Right ventricle myocardium inferior (tissue), 1 donor: ENCODE measurements at regions not wholly inside any gene's neighbourhood (a gene's known extent, or its start where the extent isn't known, plus 50 kb on each side); places are given as distances from the start of the nearest gene placed in this dataset.
"Not testable (repeated sequence)": the region's sequence is repeated elsewhere in the genome, so short reads cannot be mapped to it uniquely, and the experiment has no call there.

Experiments used
- ATAC-seq: fragments of 200-7000 bp; cut with Tn5 transposase; one replicate; pipeline ENCODE4 v1.9.1; 2020; ENCODE audit warnings: mild to moderate bottlenecking, moderate library complexity
- DNase-seq: peaks from one replicate; pipeline ENCODE4 v3.0.0; 2021; ENCODE audit errors: missing footprints
- intact Hi-C: fragments of 100-400 bp; cut with DNase I; formaldehyde crosslinking; loops from one replicate; pipeline ENCODE4 v1.11.0; 2022
- donor health status: DM: no; HTN: yes; CAD: no; lungs with severe emphysema.

GRCh38 chr3:99586701-99587100 is 51.7 kb upstream of the COL8A1 start:
- intact Hi-C loops: no loop called here
- ATAC-seq: no peak
- DNase-seq: no peak

- ATAC-seq: no peak
- no peak for DNase-seq
- intact Hi-C loops: no loop called here
Measured at GRCh38 chr3:99579965-99580364, 58.4 kb upstream of the COL8A1 start.

- no peak for DNase-seq
- no peak for ATAC-seq
- intact Hi-C loops: no loop called here
Measured at GRCh38 chr3:99579246-99579645, 59.1 kb upstream of the COL8A1 start.

DNA sequence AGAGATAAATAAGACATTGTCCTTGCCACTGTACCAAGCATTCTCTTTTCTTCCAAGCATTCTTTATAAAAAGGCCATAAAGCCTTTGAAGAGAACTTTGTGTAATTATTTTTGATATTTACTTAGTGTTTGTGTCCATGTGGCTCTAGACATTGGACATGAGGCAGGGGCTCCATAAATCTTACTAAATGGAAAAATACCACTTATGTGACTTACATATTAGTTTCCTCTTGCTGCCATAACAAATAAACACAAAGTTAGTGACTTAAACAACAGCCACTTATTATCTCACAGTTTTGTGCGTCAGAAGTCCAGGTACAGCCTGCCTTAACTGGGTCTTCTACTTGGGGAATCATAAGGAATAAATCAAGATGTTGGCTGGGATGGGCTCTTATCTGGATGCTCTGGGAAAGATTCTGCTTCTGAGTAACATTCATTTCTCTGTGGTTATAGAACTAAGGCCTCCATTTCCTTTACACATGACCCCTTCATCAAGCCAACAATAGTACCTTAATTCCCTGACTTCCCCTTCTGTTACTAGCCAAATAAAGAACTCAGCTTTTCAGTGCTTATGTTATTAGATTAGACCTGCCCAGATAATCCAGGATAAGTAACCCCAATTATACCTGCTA is 59.9 kb upstream of the COL8A1 start:
- intact Hi-C loops: no loop called here

GRCh38 chr3:99576904-99577559 is 61.4 kb upstream of the COL8A1 start:
- ATAC-seq (no peak), DNase-seq (no peak)
- intact Hi-C loops: no loop called here

More for the DNA sequence above, 59.9 kb upstream of the COL8A1 start:
- ATAC-seq: no peak
- no peak for DNase-seq

DNA sequence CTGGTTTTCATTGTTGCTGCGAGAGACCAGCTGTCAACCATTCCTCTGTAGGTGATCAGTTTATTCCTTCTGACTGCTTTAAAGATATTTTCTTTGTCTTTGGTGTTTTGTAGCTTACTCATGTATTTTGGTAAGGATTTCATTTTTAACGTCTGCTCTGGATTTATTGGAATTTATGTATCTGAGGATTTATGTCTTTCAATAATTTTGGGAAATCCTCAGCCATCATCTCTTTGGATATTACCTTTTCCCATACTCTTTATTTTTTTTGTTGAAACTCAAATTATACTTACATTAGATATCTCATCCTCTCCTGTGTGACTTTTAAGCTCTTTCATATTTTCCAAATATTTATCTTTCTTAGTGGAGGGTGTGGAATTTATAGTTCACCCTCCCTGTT is 62.7 kb upstream of the COL8A1 start:
- no peak for DNase-seq
- no peak for ATAC-seq
- intact Hi-C loops: no loop called here

- intact Hi-C loops: no loop called here
- no peak for ATAC-seq
- no peak for DNase-seq
Measured at GRCh38 chr3:99570061-99570460, 68.3 kb upstream of the COL8A1 start.

DNA sequence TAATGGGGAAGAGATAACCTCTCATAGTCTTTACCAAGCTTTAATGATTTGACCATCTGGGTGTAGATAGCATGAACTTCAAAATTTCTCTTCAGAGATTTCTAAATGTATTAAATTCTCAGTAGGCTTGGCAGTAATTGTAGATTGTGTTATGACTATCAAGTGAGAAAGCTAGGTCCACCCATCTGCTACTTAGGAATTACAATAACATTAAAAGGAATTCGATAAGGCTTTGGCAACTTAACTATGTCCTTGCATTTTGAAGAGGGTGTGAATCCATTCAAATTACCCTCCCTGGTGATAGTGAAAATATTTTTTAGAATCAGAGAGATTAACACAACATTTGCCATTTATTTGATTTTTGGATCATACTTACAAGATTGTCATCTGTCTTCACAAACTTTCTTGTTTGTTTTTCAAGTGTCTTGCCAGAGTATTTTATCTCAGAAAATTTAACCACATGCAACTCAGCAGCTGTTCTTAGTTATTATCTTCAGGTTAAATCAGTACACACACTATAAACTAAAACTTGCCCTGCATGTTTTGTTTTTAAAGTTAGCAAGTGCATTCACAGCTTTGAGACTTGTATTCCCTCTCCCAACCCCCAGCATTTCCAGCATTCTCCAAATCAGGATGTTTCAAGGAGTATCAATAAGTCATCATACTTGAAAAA is 69.6 kb upstream of the COL8A1 start:
- no peak for DNase-seq
- intact Hi-C loops: no loop called here
- no peak for ATAC-seq

DNA sequence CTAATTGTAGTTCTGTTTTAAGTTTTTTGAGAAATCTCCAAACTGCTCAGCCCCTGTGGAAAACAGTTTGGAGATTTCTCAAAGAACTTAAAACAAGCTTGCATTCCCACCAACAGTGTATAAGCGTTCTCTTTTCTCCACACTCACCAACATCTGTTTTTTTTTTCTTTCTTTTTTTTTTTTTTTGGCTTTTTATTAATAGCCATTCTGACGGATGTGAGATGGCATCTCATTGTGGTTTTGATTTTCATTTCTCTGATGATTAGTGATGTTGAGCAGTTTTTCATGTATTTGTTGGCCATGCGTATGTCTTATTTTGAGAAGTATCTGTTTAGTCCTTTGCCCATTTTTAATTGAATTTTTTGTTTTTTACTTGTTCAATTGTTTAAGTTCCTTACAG is 73.1 kb upstream of the COL8A1 start:
- ATAC-seq (no peak), DNase-seq (no peak)

DNA sequence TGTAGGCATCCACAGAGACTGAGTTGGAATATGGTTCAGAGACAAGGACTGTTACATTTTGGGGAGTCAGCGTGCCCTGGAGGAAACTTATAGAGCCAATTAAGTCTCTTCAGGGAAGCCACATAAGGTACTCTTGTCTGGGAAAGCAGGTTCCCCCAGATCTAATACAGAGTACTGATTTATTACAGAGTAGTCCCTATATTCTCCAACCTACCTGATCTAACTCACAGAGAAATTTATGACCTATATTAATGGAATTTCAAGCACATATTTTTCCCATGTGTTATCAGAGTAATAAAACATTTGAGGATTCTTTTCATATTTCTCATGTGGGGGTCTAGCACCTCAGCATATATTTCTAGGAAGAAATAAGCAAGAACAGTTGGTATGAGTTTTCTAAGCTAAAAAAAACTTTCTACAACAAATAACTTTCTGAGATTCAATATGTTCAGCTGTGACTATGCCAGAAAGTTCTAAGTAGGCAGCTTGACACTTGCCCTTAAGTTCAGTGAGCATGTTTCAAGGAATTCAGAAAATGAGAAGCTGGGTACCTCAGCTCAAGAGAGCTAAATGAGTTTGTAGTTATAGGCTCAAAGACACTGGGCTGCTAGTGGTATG is 75.3 kb upstream of the COL8A1 start:
- intact Hi-C loops: no loop called here
- ATAC-seq (no peak), DNase-seq (no peak)

More for the DNA sequence above, 73.1 kb upstream of the COL8A1 start:
- intact Hi-C loops: no loop called here

- intact Hi-C loops: no loop called here
- ATAC-seq (no peak), DNase-seq (no peak)
Measured at GRCh38 chr3:99562138-99562537, 76.3 kb upstream of the COL8A1 start.

DNA sequence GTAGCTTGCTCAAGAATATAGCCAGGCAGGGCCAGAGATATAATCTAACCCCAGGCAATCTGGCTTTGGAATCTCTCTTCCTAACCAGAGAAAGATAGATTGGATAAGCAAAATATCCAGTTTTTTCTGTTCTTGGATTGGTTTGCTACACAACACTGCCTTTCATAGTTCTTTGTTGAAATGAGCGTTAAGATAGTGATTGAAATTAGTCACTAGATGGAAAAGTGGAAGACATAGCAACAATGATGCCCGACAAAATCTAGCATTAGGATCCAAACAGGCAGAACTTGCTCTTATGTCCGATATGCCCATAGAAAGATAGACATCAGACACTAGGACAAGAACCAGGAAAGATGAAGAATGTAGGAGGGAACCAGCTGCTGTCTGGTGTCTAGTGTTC is 77.3 kb upstream of the COL8A1 start:
- intact Hi-C loops: no loop called here
- no peak for DNase-seq

GRCh38 chr3:99559196-99559595 is 79.2 kb upstream of the COL8A1 start:
- no peak for DNase-seq
- ATAC-seq: no peak
- intact Hi-C loops: no loop called here

More for the DNA sequence above, 77.3 kb upstream of the COL8A1 start:
- ATAC-seq: no peak

DNA sequence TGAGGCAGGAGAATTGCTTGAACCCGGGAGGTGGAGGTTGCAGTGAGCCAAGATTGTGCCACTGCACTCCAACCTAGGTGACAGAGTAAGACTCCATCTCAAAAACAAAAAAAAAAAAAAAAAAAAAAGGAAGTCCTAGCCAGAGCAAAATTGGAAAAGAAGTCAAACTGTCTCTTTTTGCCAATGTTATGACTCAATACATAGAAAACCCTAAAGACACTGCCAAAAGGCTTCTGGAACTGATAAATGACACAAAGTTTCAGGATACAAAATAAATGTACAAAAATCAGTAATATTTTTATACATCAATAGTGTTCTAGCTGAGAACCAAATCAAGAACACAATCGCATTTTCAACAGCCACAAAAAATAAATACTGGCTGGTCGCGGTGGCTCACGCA is 82.5 kb upstream of the COL8A1 start:
- DNase-seq, intact Hi-C loops: not testable (repeated sequence)
- ATAC-seq: peak; percentile 57

DNA sequence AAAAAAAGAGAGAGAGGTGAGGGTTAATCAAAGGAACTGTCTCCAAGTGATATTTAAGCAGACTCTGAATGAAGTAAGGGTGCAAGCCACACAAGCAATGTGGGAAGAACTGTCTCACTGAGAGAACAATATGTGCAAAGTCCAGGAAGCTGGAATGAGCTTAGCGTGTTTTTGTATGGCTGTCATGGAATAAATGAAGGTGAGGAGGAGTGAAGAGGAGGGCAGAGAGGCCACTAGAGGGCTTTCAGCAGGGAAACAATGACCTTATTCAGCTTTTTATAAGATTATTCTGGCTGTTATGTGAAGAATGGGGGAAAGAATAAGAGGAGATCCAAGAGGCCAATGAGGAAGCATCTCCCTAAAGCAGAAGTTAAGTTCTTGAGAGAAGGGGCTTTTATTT is 86.9 kb upstream of the COL8A1 start:
- DNase-seq: no peak
- ATAC-seq: no peak
- intact Hi-C loops: no loop called here

- DNase-seq: no peak
- ATAC-seq: peak; percentile 81
- intact Hi-C loops: loop anchor here (10.0 kb wide), 1 partner anchor 135 kb away; no protein-coding TSS in a partner anchor
Measured at GRCh38 chr3:99549957-99550603, 88.3 kb upstream of the COL8A1 start.

- intact Hi-C loops: loop anchor here (10.0 kb wide), 1 partner anchor 136 kb away; no protein-coding TSS in a partner anchor
- DNase-seq (no peak), ATAC-seq (no peak)
Measured at GRCh38 chr3:99549220-99549619, 89.2 kb upstream of the COL8A1 start.

DNA sequence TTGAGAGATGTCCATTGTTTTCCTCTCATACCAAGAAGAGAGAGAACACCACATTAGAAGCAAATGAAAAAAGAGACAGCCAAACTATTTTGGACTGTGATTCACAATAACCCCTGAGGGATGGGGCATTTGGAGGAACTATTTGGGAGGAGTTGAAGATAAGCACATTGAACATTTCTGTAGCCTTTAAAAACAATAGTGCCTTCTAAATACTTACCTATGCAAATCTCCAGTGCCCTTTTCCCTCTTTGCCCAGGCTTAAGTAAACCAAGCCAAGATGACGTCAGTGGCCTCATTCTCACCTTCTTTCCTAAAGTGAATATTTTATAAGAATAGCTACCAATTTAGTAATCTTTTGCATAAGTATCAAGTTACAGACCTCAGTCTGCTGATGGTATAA is 89.7 kb upstream of the COL8A1 start:
- DNase-seq: no peak
- intact Hi-C loops: loop anchor here (10.0 kb wide), 1 partner anchor 136 kb away; no protein-coding TSS in a partner anchor
- peak; percentile 21 for ATAC-seq

DNA sequence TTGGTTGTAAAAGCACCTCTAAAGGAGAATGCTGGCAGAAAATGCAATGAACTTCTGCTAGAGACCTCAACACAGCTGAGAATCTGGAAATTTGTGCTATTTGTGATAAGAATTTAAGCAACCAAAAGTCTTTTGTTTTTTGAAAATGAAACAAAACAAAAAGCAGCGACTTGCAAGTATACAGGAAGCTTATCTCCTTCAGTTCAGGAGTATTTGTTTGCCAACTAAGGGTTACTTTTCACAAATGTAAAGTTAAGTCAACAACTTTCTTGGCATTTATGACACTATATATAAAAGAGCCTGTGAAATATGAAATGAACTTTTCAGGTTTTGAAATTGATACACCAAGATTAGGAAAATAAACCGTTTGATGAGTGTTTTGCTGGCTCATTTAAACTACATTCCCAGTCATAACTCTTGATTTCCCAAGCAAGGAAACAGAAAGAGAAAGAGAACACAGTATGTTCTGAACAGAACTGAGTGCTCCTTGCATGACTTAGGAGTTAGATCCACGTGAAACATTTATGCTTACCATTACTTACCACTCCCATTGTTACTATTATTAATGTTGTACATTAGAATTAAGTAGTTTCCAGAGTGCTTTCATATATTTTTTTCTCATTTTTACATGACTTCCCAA is 92.3 kb upstream of the COL8A1 start:
- DNase-seq (no peak), ATAC-seq (no peak)
- intact Hi-C loops: loop anchor here (10.0 kb wide), 1 partner anchor 139 kb away; no protein-coding TSS in a partner anchor
